ENCODE measurements at regions not wholly inside any gene's neighbourhood (a gene's known extent, or its start where the extent isn't known, plus 50 kb on each side); places are given as distances from the start of the nearest gene placed in this dataset.
"Not testable (repeated sequence)": the region's sequence is repeated elsewhere in the genome, so short reads cannot be mapped to it uniquely, and the experiment has no call there.

GRCh38 chr14:48561438-48561837 lies 886.0 kb upstream of the MDGA2 start:
- not testable (repeated sequence) for DNase-seq

GRCh38 chr14:48560421-48560820 lies 885.0 kb upstream of the MDGA2 start:
- no peak for DNase-seq

GRCh38 chr14:48553443-48553842 lies 878.0 kb upstream of the MDGA2 start:
- DNase-seq: no peak

DNA sequence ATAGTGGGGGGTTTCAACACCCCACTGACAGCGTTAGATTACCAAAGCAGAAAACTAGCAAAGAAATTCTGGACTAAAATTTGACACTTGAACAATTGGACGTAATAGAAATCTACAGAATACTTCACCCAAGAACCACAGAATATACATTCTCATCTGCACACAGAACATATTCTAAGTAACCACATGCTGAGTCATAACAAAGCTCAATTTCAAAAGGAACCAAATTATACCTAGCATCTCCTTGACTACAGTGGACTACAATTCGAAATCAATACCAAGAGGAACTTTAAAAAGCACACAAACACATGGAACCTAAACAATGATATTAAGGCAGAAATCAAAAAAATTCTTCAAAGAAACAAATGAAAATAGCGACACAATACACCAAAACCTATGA lies 871.6 kb upstream of the MDGA2 start:
- no peak for DNase-seq

DNA sequence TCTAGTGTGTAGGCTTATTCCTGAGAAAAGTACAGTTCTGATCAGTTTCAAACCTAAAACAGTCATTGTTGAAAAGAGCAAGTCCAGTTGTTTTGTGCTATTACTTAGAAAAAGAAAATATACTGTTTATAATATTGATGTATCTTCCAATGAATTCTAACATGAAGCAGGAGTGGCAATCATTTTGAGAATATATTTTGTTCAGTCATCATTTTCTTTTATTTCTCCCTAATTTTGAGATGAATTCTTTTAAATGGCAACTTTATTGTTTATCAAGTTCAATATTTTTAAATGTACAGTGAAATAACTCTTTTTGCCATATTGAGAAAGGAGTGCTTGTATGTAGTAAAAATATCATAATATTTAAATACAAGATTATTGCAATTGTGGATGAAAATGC lies 862.2 kb upstream of the MDGA2 start:
- DNase-seq: no peak

- no peak for DNase-seq
Measured at GRCh38 chr14:48536318-48536717, 860.9 kb upstream of the MDGA2 start.

DNA sequence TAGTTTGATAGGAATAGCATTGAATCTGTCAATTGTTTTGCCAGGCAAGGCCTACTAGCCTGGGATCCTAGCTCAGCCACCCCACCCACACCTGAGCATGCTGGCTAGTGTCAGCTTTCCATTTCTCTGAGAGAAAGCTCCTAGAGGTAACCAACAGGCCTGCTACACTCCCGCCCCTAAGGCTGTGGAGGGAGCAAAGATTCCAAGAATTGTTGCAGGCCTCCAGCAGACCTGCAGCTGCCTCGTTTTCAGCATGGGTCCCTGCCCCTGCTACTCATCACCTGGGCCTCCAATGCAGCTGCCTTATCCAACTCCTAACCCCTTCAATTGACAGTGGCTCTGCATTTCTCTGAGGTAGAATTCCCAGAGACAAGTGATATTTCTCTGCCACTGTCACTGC lies 852.4 kb upstream of the MDGA2 start:
- no peak for DNase-seq

GRCh38 chr14:48526307-48526706 lies 850.9 kb upstream of the MDGA2 start:
- DNase-seq: no peak

- no peak for DNase-seq
Measured at GRCh38 chr14:48504921-48505320, 829.5 kb upstream of the MDGA2 start.

DNA sequence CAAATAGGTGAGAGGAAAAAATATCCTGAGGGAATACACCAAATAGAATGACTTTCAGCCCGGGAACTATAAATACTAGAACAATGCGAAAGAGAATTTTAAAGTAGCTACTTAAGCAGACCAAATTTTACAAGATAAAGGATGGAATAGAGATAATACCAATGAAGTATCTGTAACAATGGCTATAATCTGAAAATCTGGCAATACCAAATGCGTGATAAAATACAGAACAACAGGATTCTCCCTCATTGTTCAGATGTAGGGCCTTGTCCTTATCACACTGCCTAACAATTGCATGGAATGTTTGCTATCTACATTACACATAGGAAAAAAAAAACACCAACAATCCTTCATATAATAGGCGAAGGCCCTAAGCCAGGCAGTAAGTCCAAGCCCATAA lies 815.4 kb upstream of the MDGA2 start:
- no peak for DNase-seq

DNA sequence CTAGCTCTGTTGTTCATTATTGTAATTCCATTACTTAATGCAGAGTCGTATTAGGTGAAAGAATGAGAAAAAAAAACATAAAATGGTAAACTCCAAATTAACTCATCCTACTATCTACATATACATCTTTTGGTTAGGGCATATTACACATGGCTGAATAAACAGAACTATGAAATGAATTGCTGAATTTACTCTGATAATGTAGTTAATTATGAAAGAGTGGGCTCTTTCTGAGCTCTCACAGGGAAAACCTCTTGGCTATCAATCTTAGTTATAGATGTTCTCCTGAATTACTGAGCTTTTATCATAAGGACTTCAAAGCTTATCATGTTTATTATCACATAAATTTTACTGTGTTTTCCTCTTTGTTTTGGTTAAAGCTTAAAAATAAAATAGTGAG lies 798.5 kb upstream of the MDGA2 start:
- no peak for DNase-seq

- no peak for DNase-seq
Measured at GRCh38 chr14:48456051-48456450, 780.6 kb upstream of the MDGA2 start.

GRCh38 chr14:48454887-48455286 lies 779.5 kb upstream of the MDGA2 start:
- no peak for DNase-seq

- no peak for DNase-seq
Measured at GRCh38 chr14:48452437-48452995, 777.1 kb upstream of the MDGA2 start.

- no peak for DNase-seq
Measured at GRCh38 chr14:48435221-48435620, 759.8 kb upstream of the MDGA2 start.

GRCh38 chr14:48430805-48431204 lies 755.4 kb upstream of the MDGA2 start:
- no peak for DNase-seq

- DNase-seq: no peak
Measured at GRCh38 chr14:48429512-48429911, 754.1 kb upstream of the MDGA2 start.

- no peak for DNase-seq
Measured at GRCh38 chr14:48417715-48418500, 742.5 kb upstream of the MDGA2 start.

- no peak for DNase-seq
Measured at GRCh38 chr14:48401321-48401720, 725.9 kb upstream of the MDGA2 start.

GRCh38 chr14:48398675-48399282 lies 723.4 kb upstream of the MDGA2 start:
- DNase-seq: peak; percentile 12

GRCh38 chr14:48391661-48392060 lies 716.3 kb upstream of the MDGA2 start:
- DNase-seq: no peak

DNA sequence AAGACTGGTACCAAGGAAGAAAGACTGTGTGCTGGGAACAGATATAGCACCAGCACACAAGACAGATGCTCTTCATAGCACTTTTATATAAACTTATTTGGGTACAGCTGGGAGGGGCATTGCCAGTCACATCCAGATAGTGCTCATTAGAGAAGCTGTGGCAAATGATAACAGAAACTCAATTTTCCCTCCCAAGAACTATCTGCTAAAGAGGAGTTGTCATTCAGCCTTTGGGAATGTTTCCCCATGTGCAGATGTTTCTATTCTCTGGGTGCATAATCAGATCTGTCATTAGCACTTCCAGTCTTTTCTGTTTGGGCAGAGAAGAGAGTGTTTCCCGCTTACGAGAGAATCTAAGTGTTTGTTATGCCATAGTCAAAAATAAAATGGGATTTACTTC lies 714.9 kb upstream of the MDGA2 start:
- DNase-seq: no peak

DNA sequence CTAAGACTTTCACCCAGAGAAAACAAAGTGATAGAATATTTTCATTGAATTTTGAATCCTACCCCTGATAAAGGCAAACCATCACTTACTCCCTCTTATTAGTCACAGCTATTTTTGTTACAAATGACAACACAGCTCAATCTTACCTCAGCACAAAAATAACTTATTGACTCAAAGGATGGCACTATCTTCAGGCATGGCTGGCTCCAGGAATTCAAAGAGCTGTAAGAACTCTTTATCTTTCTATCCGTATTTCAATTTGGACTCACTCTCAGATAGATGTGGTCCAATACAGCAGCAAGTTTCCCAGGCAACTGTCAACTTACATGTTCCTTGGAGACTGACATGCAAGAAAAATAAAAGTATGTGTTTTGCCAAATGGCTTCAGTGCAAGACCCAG lies 709.4 kb upstream of the MDGA2 start:
- no peak for DNase-seq

- no peak for DNase-seq
Measured at GRCh38 chr14:48382961-48383360, 707.6 kb upstream of the MDGA2 start.

All from fibroblast of skin of scalp (primary cell).